IMR-90 (cell line): ENCODE measurements at regions not wholly inside any gene's neighbourhood (a gene's known extent, or its start where the extent isn't known, plus 50 kb on each side); places are given as distances from the start of the nearest gene placed in this dataset.

Source experiments
- ATAC-seq: fragments of 200-7000 bp; cut with Tn5 transposase; 2 replicates; pipeline ENCODE4 v1.9.1; 2020; ENCODE audit warnings: low read depth, mild to moderate bottlenecking, moderate library complexity
- BruUV-seq: library from RNA; stranded (reverse); fragments of 400-500 nt; replicated peaks from 2 replicates; lab custom pipeline; 2021; lab: Mats Ljungman, UMichigan
- CTCF ChIA-PET: fragments of 300-600 bp; formaldehyde crosslinking; extraction: SDS; loops from one replicate; lab custom pipeline; 2021; ENCODE audit warnings: antibody characterized with exemption; lab: Yijun Ruan, JAX
- POLR2A ChIA-PET: fragments of 300-600 bp; sonication (Branson Sonifier 250); formaldehyde crosslinking; loops from one replicate; lab custom pipeline; 2022; ENCODE audit warnings: antibody characterized with exemption; ENCODE audit not compliant: unreplicated experiment; lab: Charles Lee
- DNase-seq: peaks from one replicate; pipeline ENCODE4 v3.0.0; 2013
- H2AFZ ChIP-seq: replicated peaks from 2 replicates; pipeline ENCODE3; 2013; ENCODE audit warnings: low read length, mild to moderate bottlenecking; ENCODE audit not compliant: poor library complexity
- H2AK5ac ChIP-seq: 2 replicates; pipeline ENCODE4 v1.6.1; 2013; ENCODE audit warnings: low read depth, low read length, inconsistent platforms
- H2AK9ac ChIP-seq: replicated peaks from 2 replicates; pipeline ENCODE3; 2013; ENCODE audit warnings: mild to moderate bottlenecking, low read depth, low read length, moderate library complexity; ENCODE audit not compliant: poor library complexity
- H2BK120ac ChIP-seq: 2 replicates; pipeline ENCODE4 v1.6.1; 2013; ENCODE audit warnings: low read depth, low read length, inconsistent platforms
- H2BK15ac ChIP-seq: 3 replicates; pipeline ENCODE4 v1.6.1; 2013; ENCODE audit warnings: low read depth, low read length, inconsistent platforms
- H2BK20ac ChIP-seq: 2 replicates; pipeline ENCODE4 v1.6.1; 2013; ENCODE audit warnings: low read depth, mild to moderate bottlenecking, inconsistent platforms, low read length, moderate library complexity
- H2BK5ac ChIP-seq: 2 replicates; pipeline ENCODE4 v1.6.1; 2013; ENCODE audit warnings: mild to moderate bottlenecking, low read depth, low read length, inconsistent platforms; ENCODE audit not compliant: poor library complexity, severe bottlenecking
- H3K14ac ChIP-seq: replicated peaks from 2 replicates; pipeline ENCODE4 v1.6.1; 2013; ENCODE audit warnings: low read depth, low read length, inconsistent platforms
- H3K18ac ChIP-seq: 2 replicates; pipeline ENCODE4 v1.6.1; 2013; ENCODE audit warnings: low read depth, low read length, control low read depth
- H3K23ac ChIP-seq: 2 replicates; pipeline ENCODE4 v1.6.1; 2013; ENCODE audit warnings: low read depth, low read length, inconsistent platforms
- H3K27ac ChIP-seq: 2 replicates; pipeline ENCODE4 v1.5.1; 2013; ENCODE audit warnings: mild to moderate bottlenecking, control low read depth, low read length; ENCODE audit not compliant: insufficient read depth
- H3K27me3 ChIP-seq: 2 replicates; pipeline ENCODE4 v1.6.1; 2013; ENCODE audit warnings: low read length; ENCODE audit not compliant: control insufficient read depth, insufficient read depth
- H3K36me3 ChIP-seq: 2 replicates; pipeline ENCODE4 v1.6.1; 2013; ENCODE audit warnings: low read length, mixed read lengths; ENCODE audit not compliant: control insufficient read depth, insufficient read depth
- H3K4ac ChIP-seq: 2 replicates; pipeline ENCODE4 v1.6.1; 2013; ENCODE audit warnings: low read depth, low read length, inconsistent platforms
- H3K4me1 ChIP-seq: 2 replicates; pipeline ENCODE4 v1.6.1; 2013; ENCODE audit warnings: low read length, mixed read lengths; ENCODE audit not compliant: control insufficient read depth, insufficient read depth
- H3K4me2 ChIP-seq: 2 replicates; pipeline ENCODE4 v1.6.1; 2013; ENCODE audit warnings: low read depth, mild to moderate bottlenecking, control low read depth, low read length, moderate library complexity
- H3K4me3 ChIP-seq: 2 replicates; pipeline ENCODE4 v1.5.1; 2013; ENCODE audit warnings: low read depth, mild to moderate bottlenecking, control low read depth, low read length, moderate library complexity; ENCODE audit not compliant: insufficient read depth
- H3K56ac ChIP-seq: 2 replicates; pipeline ENCODE4 v1.6.1; 2013; ENCODE audit warnings: low read length, inconsistent platforms; ENCODE audit not compliant: insufficient read depth; ENCODE audit errors: extremely low read depth
- H3K79me1 ChIP-seq, 2 experiments: 2 replicates each; pipeline ENCODE4 v1.6.1; 2013; ENCODE audit warnings: low read length in 2 of 2, inconsistent platforms in 1 of 2, low read depth in 1 of 2
- H3K9ac ChIP-seq: 2 replicates; pipeline ENCODE4 v1.6.1; 2013; ENCODE audit warnings: low read depth, low read length, control low read depth
- H3K9me1 ChIP-seq: 2 replicates; pipeline ENCODE4 v1.6.1; 2013; ENCODE audit warnings: low read length, inconsistent platforms; ENCODE audit not compliant: insufficient read depth
- H3K9me3 ChIP-seq: 2 replicates; pipeline ENCODE4 v1.6.1; 2013; ENCODE audit warnings: low read length; ENCODE audit not compliant: control insufficient read depth, insufficient read depth
- H4K20me1 ChIP-seq: 2 replicates; pipeline ENCODE4 v1.6.1; 2013; ENCODE audit warnings: low read length, inconsistent platforms; ENCODE audit not compliant: insufficient read depth
- H4K5ac ChIP-seq: 2 replicates; pipeline ENCODE4 v1.6.1; 2013; ENCODE audit warnings: mild to moderate bottlenecking, low read depth, low read length, control low read depth
- H4K8ac ChIP-seq, 2 experiments: 2 replicates each; pipeline ENCODE4 v1.6.1; 2013; ENCODE audit warnings: low read depth in 2 of 2, low read length in 2 of 2, control low read depth in 1 of 2, inconsistent platforms in 1 of 2
- H4K91ac ChIP-seq: 2 replicates; pipeline ENCODE4 v1.6.1; 2013; ENCODE audit warnings: low read depth, low read length, inconsistent platforms; ENCODE audit not compliant: insufficient read depth
- BHLHE40 ChIP-seq: fragments of 150-350 bp; IDR thresholded peaks from 2 replicates; pipeline ENCODE4 v1.6.1; 2016; ENCODE audit warnings: mild to moderate bottlenecking, low read depth, low read length
- CEBPB ChIP-seq: IDR thresholded peaks from 2 replicates; pipeline ENCODE4 v1.6.1; 2012; ENCODE audit warnings: low read depth, low read length, improper control_type of control experiment
- CHD1 ChIP-seq: IDR thresholded peaks from 2 replicates; pipeline ENCODE4 v1.6.1; 2012; ENCODE audit warnings: low read depth, low read length, improper control_type of control experiment
- MAFK ChIP-seq: IDR thresholded peaks from 2 replicates; pipeline ENCODE4 v1.6.1; 2012; ENCODE audit warnings: low read depth, low read length, improper control_type of control experiment
- MAZ ChIP-seq: IDR thresholded peaks from 2 replicates; pipeline ENCODE4 v1.6.1; 2012; ENCODE audit warnings: low read depth, mild to moderate bottlenecking, low read length, improper control_type of control experiment, moderate library complexity, borderline replicate concordance
- MXI1 ChIP-seq: IDR thresholded peaks from 2 replicates; pipeline ENCODE4 v1.6.1; 2012; ENCODE audit warnings: low read depth, mild to moderate bottlenecking, low read length, moderate library complexity, borderline replicate concordance
- NFE2L2 ChIP-seq: fragments of 150-350 bp; IDR thresholded peaks from 2 replicates; pipeline ENCODE4 v1.6.1; 2016; ENCODE audit warnings: low read depth, mild to moderate bottlenecking, low read length
- POLR2A ChIP-seq: IDR thresholded peaks from 2 replicates; pipeline ENCODE4 v1.6.1; 2012; ENCODE audit warnings: mild to moderate bottlenecking, low read depth, low read length
- RAD21 ChIP-seq: IDR thresholded peaks from 2 replicates; pipeline ENCODE4 v1.6.1; 2012; ENCODE audit warnings: low read length, improper control_type of control experiment
- RCOR1 ChIP-seq: IDR thresholded peaks from 2 replicates; pipeline ENCODE4 v1.6.1; 2012; ENCODE audit warnings: mild to moderate bottlenecking, low read length, improper control_type of control experiment; ENCODE audit not compliant: insufficient replicate concordance
- RFX5 ChIP-seq: IDR thresholded peaks from 2 replicates; pipeline ENCODE4 v1.8.0; 2012; ENCODE audit warnings: low read depth, mild to moderate bottlenecking, low read length, moderate library complexity
- SMC3 ChIP-seq: fragments of 150-350 bp; IDR thresholded peaks from 2 replicates; pipeline ENCODE4 v1.6.1; 2016; ENCODE audit warnings: low read depth, mild to moderate bottlenecking, antibody characterized with exemption, low read length, moderate library complexity
- WGBS, 2 experiments: methylation state at CpG; one replicate each; pipeline versions ENCODE4 v1.1.5 to v1.1.7; 2013; ENCODE audit warnings: missing lambda C conversion rate in 2 of 2; ENCODE audit not compliant: insufficient read length in 1 of 2; ENCODE audit errors: extremely low coverage in 2 of 2; 5-methylcytosine and 5-hydroxymethylcytosine counted together
- dilution Hi-C: fragments of 300-500 bp; cut with HindIII; formaldehyde crosslinking; loops from one replicate; pipeline ENCODE4 v1.14.3; 2018; ENCODE audit warnings: low sequenced_read_pairs; ENCODE audit not compliant: unreplicated experiment
- in situ Hi-C: fragments of 300-500 bp; cut with MboI; formaldehyde crosslinking; loops from 3 replicates; pipeline ENCODE4 v1.14.3; 2019; ENCODE audit warnings: low sequenced_read_pairs, inconsistent platforms, mixed read lengths
- intact Hi-C: fragments of 100-400 bp; cut with micrococcal nuclease; formaldehyde crosslinking; loops from 2 replicates; pipeline ENCODE4 v1.10.0; 2022
- TF ChIP-seq, protein P1 (sequence below): fragments of 150-350 bp; IDR thresholded peaks from 2 replicates; pipeline ENCODE4 v1.6.1; 2016; ENCODE audit warnings: low read depth, mild to moderate bottlenecking, low read length, moderate library complexity, borderline replicate concordance
- TF ChIP-seq, protein P2 (sequence below): conservative IDR thresholded peaks from 2 replicates; pipeline ENCODE4 v1.5.1; 2012; ENCODE audit warnings: mild to moderate bottlenecking, low read depth, low read length, improper control_type of control experiment
- TF ChIP-seq, protein P3 (sequence below): fragments of 150-350 bp; IDR thresholded peaks from 2 replicates; pipeline ENCODE4 v1.6.1; 2017; ENCODE audit warnings: mild to moderate bottlenecking, antibody characterized with exemption, low read length, low read depth

DNA sequence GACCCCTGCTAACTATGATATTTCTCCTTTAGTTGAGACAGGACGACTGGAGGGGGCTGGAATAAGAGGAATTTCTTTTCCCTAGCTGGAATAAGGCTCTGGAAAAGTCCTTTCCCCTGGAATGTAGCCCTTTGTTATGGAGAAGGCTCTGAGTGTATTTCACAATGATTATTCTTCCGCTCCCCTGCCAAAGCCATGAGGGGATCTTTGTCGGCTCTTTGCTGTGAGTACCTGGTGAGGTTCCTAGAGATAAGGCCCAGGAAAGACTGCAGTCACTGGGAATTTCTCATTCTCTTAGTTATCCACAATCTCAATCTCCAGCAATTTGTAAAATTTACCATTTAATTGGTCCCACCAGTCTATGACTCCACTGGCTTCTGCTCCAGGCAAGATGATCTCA lies 340.2 kb upstream of the HNRNPA3 start:
- Histone ChIP-seq H2BK120ac (no peak overlapping the region), H3K36me3 (no peaks in the 10 kb centered on the region), H2AK5ac (no peak overlapping the region), H3K4me1 (no peaks in the 10 kb centered on the region), H4K5ac (no peak overlapping the region), H3K56ac (no peak overlapping the region), H2BK15ac (no peak overlapping the region), H4K20me1 (no peaks in the 10 kb centered on the region), H2BK5ac (no peak overlapping the region), H3K4me2 (no peak overlapping the region), H3K4me3 (no peak overlapping the region), H2AFZ (no peak overlapping the region), H3K27ac (no peak overlapping the region), H2BK20ac (no peak overlapping the region), H3K9me3 (no peaks in the 10 kb centered on the region), H4K91ac (no peak overlapping the region), H3K23ac (no peak overlapping the region), H3K9ac (no peak overlapping the region), H3K79me1 (no peaks in the 10 kb centered on the region), H3K9me1 (no peaks in the 10 kb centered on the region), H3K4ac (no peak overlapping the region), H3K14ac (no peak overlapping the region), H4K8ac (no peak overlapping the region), H2AK9ac (no peak overlapping the region), H3K18ac (no peak overlapping the region), H3K27me3 (no peaks in the 10 kb centered on the region)
- no TSS peak for BruUV-seq
- WGBS, 2 experiments, result no CpG with 5 or more reads among the region's 3 CpGs
- in situ Hi-C loops (no loop called here), intact Hi-C loops (no loop called here), dilution Hi-C loops (no loop called here)
- ATAC-seq, result no peak
- TF ChIP-seq POLR2A (no peak), MXI1 (no peak), CHD1 (no peak), RAD21 (no peak), RCOR1 (no peak), MAFK (no peak), BHLHE40 (no peak), NFE2L2 (no peak), RFX5 (no peak), MAZ (no peak), SMC3 (no peak), CEBPB (no peak)
- TF ChIP-seq, protein P1, sequence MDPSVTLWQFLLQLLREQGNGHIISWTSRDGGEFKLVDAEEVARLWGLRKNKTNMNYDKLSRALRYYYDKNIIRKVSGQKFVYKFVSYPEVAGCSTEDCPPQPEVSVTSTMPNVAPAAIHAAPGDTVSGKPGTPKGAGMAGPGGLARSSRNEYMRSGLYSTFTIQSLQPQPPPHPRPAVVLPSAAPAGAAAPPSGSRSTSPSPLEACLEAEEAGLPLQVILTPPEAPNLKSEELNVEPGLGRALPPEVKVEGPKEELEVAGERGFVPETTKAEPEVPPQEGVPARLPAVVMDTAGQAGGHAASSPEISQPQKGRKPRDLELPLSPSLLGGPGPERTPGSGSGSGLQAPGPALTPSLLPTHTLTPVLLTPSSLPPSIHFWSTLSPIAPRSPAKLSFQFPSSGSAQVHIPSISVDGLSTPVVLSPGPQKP, result no peak
- TF ChIP-seq, protein P2, sequence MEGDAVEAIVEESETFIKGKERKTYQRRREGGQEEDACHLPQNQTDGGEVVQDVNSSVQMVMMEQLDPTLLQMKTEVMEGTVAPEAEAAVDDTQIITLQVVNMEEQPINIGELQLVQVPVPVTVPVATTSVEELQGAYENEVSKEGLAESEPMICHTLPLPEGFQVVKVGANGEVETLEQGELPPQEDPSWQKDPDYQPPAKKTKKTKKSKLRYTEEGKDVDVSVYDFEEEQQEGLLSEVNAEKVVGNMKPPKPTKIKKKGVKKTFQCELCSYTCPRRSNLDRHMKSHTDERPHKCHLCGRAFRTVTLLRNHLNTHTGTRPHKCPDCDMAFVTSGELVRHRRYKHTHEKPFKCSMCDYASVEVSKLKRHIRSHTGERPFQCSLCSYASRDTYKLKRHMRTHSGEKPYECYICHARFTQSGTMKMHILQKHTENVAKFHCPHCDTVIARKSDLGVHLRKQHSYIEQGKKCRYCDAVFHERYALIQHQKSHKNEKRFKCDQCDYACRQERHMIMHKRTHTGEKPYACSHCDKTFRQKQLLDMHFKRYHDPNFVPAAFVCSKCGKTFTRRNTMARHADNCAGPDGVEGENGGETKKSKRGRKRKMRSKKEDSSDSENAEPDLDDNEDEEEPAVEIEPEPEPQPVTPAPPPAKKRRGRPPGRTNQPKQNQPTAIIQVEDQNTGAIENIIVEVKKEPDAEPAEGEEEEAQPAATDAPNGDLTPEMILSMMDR, result no peak
- TF ChIP-seq, protein P3, sequence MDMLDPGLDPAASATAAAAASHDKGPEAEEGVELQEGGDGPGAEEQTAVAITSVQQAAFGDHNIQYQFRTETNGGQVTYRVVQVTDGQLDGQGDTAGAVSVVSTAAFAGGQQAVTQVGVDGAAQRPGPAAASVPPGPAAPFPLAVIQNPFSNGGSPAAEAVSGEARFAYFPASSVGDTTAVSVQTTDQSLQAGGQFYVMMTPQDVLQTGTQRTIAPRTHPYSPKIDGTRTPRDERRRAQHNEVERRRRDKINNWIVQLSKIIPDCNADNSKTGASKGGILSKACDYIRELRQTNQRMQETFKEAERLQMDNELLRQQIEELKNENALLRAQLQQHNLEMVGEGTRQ, result no peak
- ChIA-PET CTCF (no interaction called here), POLR2A (no interaction called here)
- no peak for DNase-seq
